Eye (tissue), 1 donor: ENCODE measurements at regions not wholly inside any gene's neighbourhood (a gene's known extent, or its start where the extent isn't known, plus 50 kb on each side); places are given as distances from the start of the nearest gene placed in this dataset.

Experiments used
- DNase-seq: peaks from one replicate; pipeline ENCODE4 v3.0.0-alpha.2; 2015

DNA sequence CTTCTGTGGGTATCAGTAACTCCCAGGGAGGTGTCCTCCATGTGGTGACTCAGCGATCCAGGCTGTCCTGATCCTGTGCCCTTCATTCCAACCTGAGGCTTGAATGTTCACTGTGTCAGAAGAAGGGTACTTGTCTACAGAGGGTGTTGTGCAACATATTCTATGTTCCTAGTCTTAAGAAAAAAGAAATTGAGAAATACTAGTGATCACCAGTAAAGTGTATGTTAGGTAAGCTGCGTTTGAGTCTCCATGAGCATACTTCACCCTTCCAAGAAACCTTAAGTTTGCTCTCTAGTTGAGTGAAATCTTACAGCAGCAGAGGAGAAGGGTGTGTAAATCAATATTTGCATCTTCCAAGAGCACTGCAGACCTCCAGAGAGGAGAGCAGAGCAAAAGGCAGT, 122.2 kb upstream of the SLC24A5 start:
- DNase-seq: no peak

DNA sequence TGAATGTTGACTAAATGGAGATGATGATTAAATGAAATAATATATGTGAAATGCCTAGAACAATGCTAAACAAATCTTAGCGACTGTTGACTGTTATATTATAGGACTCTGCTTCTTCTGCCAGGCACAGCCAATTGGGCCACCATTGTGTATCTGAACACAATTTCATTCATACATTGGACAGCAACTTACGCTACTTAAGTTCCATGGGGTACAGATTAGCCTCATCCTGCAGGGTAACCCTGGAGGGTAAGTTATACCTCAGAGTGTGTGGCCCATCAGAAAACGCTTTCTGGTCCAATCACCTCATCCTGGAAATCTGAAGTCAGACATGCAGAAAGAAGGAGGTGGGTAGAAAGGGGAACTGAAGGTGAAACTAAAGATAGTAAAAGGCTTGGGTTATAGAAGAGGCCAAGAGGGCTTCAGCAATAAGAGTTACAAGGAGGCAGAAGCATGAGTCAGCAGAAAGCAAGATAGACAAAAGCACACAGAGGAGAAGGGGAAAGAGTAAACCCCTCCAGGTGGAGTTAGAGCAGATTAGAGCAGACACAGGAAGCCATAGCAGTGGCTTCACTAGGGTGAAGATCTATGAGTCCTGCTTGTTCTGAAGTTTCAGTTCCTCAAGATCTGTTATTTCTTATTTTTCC, 119.3 kb upstream of the SLC24A5 start:
- no peak for DNase-seq

DNA sequence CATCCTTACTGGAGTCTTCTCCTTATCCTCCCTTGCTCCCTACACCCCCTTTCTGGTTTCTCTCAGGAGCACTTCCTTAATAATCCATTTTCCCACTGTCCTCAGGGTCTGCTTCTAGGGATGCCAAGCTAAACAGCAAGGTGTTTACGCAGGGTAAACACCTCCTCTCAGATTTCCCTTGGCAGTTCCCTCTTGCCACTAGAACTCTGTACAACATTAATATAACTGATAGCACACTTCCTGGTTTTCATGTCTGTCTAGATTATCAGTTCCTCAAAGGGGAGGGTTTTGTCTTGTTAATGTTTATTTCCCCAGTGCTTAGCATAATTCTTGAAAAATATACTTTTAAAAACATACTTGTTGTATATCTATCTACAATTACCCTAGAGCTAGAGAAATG, 118.0 kb upstream of the SLC24A5 start:
- no peak for DNase-seq

DNA sequence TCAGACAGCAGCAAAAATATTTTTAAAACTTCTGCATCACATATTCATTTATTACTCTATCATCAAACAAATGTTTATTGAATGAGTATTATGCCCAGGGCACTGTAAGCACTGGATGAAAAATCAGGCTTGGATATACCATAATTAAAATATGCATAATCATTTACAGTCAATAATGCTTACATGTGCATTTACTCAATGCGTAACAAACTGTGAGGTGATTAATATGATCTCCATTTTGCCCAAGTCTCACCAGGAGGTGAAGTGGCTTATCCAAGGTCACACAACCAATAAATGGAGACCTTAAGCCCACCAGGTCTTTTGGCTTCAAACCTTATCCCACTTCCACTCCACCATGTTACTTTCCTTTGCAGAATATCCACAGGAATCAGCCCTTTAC, 117.3 kb upstream of the SLC24A5 start:
- DNase-seq: no peak

DNA sequence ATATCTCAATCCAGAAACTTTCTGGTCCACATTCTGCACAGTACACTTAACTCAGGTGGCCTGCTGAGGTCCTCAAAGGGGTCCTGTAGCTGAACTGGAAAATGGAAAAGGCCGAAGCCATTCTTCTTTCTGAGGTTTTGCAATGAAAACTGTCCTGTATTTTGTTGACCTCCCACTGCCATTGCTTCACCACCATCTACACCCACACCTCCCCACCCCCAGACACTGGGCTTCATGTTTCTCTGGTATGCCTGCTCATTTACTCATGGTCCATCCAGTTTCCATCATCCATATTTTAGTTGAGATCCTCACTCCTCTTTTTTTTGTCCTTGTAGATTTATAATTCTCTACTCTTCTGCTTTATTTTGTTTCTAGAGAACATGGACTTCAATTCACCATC, 115.7 kb upstream of the SLC24A5 start:
- DNase-seq: no peak

DNA sequence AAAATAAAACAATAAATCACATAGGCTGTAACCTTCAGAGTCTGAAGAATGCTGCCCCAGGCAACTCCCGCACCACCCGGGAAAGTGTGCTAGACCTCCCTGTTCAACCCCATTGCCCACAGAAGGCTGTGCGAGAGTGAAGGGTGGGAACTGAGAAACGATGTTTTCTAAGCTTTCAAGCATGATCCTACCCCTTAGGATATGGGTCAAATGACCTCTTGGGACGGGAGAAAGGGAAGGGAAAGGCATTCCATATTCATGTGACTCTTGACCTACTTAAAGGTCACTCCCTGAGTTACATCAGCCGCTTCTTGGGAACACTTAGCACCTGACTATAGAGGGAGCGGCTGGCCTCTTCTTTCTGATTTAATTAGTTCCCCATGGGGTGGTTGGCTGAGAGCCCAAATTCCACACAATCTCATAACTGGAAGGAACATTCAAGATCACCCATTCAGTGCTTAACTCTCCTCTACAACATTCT, 114.7 kb upstream of the SLC24A5 start:
- DNase-seq: peak; percentile 81

DNA sequence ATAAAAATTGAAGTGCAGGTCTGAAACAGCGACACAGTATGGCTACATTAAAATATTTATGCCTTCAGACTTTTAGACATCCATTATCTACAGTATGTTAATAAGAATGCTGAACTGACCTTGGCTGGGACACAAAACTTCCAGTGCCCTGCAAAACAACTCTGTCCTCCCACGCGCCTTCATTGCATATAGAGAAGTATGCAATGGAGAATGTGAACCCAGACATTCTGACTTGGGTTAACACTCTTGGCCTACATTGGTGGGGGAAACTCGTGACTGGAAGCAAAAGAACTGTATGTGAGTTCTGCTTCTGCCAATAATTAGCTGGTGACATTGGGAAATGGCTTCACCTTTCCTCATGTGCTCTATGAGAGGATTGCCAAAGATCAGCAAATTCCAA, 110.5 kb upstream of the SLC24A5 start:
- no peak for DNase-seq

DNA sequence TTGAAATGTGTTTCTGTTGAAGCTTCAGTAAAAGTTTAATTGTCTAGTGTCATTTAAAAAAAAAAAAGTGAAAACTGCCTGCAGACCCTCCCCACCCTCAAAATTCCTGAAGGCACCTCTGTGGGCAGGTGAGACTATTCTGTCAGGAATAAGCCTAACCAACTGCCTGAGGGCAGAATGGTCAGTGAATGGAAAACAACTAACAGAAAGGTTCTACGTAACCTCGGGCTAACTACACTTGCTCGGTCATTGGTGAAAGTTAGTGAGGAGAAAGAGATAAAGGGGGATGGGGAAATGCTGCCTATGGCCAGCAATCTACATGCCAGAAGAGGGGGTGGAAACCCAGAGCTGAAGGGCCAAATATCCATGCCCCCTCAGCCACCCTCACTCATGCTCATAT, 108.6 kb upstream of the SLC24A5 start:
- DNase-seq: no peak

DNA sequence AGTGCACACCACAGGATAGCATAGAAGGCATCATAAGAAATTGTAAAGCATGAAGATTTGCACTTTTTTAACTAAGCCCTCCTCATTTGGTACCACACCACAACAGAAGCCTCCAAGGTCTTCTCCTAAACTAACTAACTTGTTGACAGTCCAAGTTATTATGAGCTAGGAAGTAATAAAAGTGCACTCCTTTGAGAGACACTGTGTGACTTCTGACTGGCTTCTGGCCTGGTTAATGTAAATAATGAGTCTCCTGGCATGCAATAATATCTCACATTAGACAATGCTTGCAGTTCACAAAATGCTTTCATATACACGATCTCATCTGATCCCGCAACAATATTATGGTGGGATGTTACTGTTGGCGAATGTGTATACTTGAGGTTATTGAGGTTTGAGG, 103.9 kb upstream of the SLC24A5 start:
- no peak for DNase-seq

DNA sequence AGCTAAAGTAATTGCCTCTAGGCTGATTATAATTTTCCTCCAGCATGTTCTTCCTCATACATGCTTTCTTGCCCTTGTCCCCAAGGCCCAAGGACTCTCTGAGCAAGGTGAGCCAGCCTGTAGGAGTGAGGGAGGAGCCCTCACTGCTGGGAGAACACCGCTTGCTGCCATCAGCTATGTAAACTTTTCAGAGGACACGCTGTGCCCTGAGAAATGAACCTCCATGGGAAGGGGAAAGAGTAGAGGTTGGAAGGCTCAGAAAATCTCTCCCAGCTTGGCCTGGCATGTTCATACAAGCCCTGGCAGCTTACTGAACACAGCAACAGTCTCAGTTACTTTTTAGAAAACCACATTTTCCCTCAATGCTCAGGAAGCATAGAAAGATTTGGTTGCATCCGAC, 103.0 kb upstream of the SLC24A5 start:
- no peak for DNase-seq

DNA sequence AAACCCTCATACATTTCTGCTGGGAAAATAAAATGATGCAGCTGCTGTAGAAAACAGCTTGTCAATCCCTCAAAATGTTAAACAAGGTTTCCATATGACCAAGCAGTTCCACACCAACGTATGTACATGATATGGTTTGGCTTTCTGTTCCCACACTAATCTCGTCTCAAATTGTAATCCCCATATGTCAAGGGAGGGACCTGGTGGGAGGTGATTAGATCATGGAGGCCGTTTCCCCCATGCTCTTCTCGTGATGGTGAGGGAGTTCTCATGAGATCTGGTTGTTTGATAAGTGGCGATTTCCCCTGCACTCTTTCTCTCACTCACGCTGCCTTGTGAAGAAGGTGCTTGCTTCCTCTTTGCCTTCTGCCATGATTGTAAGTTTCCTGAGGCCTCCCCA, 100.6 kb upstream of the SLC24A5 start:
- DNase-seq: no peak

DNA sequence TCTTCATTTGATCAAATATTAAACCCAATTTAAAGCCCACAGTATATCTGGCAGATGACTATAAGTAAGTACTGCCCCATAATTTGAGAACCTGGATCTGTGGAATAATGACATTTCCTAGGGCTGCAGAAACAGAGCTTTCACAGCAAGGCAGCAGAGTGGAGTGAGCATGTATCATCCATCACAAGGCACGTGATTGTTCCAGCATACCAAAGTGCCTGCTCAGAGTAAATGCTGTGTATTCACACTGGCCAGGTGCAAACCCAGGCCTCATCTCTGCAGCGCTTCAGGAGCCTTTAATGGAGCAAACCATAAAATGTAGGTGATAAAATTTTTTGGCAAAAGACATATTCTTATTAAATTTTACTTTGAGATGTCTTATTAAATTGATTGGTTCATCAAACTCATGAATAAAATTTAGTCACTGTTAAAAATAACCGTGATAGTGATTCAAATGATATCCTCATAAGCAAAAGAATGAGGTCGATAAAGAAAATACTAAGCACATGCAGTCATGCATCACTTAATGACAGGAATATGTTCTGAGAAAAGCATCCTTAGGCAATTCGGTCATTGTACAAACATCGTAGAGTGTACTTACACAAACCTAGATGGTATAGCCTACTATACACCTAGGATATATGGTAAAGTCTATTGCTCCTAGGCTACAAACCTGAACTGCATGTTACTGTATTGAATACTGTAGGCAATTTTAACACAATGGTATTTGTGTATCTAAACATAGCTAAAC, 99.3 kb upstream of the SLC24A5 start:
- no peak for DNase-seq

DNA sequence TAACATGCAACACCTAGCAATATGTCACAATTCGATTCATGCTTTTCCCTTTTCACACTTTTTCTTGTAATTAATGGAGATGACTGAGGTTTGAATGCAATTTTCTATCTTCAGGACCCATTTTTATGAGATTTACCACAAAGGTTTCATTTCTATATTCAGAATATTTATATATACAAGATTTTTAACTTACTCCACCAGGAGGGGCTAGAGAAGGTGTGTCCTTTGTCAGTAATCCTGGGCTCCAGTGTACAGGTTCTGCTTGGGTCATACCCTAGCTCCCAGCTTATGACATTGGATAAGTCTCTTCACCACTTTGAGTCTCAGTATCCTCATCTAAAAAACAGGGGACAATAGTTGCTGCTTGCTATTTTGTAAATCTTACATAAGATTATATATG, 95.7 kb upstream of the SLC24A5 start:
- DNase-seq: no peak

DNA sequence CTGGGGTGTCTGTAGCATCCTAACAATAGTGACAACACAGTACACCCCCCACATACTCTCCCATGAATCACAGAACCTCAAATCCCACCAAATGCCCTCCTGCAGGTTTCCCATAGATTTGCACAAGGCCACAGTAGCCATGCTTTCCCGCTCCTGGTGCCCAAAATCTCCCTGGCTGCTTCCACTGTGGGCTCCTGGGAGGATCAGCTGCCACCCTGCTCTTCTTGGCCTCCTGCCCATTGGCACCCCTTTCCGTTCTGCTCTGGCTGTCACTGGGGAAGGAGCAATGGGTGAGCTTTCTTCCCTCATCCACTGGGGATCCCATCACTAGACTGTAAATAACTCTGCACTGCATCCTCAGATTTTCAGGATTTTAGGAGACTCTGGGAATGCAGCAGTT, 92.1 kb upstream of the SLC24A5 start:
- DNase-seq: no peak

DNA sequence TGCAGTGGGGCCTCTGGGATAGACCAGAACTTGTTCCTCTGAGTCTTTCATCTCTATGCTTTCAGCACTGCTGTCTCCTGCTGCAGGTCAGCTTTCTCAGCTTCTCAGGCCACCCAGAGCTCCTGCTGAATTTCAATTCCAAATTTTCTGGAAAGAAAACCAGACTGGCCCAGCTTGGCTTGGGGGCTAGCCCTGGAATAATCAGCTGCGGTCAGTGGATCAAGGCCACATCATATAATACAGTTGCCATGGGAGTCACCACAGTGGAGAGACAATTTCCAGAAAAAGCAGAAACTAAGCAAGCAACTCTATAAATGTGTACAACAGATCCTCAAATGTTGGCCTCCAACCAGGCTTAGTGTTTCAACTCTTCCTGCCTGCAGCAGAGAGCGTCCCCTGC, 91.1 kb upstream of the SLC24A5 start:
- no peak for DNase-seq

DNA sequence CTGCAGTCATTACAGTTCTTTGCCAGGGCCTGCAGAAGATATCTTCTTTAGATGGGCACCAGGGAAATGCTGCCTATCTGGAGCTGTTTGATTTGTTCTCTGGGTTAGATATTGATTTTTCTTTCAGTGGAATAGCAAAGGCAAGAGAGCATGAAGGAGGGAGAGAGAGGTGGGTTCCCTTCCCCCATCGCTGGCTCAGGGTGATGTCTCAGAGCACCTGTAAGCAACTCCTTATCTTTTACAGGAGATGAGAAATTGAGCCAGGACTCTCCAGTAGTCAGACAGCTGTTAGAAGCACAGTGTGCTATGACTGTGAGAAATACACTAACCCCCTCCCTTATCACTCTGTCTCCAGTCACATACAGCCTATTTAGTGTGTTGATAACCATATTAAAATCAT, 89.3 kb upstream of the SLC24A5 start:
- DNase-seq: peak; percentile 19

DNA sequence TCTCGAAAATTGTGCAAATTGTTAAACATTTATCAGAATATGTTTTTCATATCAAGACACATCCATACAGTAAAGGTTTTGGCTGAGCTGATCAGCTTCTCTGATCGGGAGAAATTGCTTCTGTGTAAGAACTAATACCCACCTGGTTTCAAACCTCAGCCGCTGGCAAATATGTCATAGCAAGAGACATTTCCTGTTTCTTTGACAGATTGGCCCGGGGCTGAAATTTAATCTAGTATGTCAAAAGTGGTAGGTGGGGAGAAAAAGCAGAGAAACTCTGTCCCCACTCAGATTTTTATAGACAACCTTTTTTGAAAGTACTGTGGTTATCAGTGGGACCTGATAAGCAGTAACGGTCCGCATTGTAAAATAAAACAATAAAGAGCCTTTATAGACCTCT, 88.8 kb upstream of the SLC24A5 start:
- no peak for DNase-seq

DNA sequence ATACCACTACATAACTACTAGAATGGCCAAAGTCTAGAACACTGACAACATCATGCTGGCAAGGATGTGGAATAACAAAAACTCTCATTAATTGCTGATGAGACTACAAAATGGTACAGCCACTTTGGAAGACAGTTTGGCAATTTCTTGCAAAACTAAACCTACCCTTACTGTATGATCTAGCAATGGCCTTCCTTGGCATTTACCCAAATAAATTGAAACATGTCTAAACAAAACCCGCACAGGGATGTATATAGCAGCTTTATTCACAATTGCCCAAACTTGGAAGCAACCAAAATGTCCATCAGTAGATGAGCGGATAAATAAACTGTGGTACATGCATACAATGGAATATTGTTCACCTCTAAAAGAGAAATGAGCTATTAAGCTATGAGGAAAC, 87.9 kb upstream of the SLC24A5 start:
- no peak for DNase-seq

DNA sequence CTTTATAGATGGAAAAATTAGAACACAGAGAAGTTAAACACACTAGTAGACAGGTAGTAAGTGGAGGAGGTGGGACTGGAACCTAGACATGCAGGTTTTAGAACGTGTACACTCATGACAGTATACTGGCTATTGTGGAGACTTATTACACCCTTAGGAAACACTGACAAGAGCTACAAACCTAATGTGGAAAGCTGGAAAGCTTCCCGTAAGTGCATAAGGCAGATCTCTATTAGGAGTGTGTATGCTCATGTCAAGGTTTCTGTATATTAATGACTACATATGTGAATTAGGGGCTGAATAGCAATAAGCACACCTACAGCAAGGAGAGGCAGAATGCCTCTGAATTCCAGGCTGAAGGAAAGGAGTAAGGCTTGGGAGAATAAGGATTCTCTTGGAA, 82.6 kb upstream of the SLC24A5 start:
- no peak for DNase-seq

DNA sequence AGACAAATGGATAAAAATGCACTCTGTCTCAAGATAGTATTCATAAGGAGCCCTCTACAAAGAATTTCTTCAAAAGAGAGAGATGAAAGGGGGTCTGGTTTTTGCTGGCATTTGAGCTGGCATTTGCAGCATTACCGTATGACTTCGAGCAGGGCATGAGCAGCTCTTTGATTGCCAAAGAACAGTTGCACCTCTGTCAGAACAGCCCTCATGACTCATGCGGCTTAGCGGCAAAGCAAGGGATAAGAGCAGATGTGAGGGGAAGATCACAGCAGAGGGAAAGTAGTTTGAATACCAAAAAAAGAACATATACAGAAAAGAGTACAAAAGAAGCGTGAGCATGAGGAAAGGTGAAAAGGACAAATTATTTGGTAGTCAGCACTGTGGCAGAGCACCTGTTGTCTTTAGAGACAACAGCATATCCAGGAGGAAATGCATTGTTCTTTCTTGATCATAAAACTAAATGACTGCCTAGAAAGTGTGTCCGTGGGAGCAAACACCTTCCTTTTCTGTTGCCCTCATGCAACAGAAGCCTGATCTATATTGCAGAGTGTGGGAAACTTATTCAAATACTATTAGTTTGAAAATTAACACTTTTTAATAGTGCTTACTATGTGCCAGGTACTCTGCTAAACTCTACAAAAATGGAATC, 80.5 kb upstream of the SLC24A5 start:
- DNase-seq: no peak

DNA sequence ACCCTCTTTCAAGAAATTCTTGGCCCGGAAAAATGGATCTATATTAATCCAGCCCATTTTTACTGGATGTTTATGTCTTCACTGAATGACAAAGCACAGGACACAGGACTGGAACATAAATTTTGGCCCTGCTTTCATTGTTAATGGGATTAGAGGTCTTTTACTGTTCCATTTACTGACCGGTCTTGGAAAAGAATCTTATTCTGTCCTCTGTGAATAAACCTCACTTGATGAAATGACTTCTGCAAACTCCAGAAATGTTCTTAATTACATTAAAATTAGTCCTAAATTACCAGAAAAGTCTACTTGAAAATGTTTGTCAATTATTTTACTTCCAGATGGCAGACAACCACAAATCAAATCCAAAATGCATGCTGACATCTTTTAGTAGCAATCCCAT, 79.3 kb upstream of the SLC24A5 start:
- no peak for DNase-seq

DNA sequence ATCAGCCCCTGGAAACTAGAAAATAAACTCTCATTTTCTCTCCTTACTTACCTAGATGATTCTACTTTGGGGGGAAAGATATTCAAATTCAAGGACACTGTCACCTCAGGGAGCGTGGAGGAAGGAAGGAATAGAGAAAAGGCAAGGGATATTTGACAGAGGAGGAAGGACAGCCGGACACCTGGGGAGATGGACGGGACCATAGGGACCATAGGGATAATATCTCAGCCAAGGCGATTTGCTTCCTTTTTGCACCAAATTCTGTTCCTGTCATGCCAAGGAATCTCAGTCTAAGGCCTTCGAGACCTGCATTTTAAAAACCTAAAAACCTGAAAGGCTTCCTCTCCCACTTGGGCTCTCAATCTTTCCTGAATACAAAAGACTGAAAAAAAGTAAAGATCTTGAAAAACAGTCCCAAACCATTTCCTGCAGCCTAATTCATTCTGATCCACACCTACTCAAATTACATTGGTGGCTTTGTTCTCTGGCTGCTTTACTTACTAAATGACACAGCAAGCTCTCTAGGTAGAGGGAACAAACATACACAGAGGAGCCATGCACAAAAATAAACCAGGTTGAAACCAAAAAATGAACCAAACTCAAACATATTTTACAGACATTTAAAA, 73.9 kb upstream of the SLC24A5 start:
- no peak for DNase-seq

DNA sequence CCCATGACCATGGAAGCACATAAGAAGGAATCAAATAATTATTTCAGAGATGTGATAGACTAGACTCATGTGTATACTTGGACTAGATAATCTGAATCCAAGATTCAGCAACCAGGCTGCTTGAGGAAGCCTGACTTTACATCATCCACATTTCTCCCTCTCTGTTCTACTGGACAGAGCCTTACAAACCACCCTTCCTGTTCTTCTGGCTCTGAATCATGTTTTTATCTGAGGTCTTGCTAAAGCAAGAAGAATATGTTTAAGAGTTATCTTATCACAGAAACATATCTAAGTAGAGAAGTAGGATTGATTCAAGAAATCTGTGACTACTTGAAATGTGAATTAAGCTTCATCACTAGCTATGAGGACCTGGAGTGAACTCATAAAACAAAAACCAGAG, 71.1 kb upstream of the SLC24A5 start:
- DNase-seq: no peak

DNA sequence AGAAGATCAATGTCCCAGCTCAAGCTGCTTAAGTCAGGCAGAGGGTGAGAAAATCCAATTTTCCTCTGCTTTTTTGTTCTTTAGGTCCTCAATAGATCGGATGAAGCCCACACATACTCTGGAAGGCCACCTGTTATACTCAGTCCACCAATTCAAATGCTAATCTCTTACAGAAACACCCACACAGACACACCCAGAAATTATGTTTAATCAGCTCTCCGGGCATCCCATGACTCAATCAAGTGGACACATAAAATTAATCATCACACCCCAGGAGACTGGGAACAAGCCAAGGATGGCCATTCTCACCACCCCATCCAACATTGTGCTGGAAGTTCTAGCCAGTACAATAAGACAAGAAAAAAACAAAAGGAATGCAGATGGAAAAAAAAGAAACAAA, 67.8 kb upstream of the SLC24A5 start:
- no peak for DNase-seq
